ENCODE measurements at regions not wholly inside any gene's neighbourhood (a gene's known extent, or its start where the extent isn't known, plus 50 kb on each side); places are given as distances from the start of the nearest gene placed in this dataset.

GRCh38 chr3:159151130-159151529 is 349.3 kb downstream of the MFSD1 start:
- H3K27ac ChIP-seq (ENCODE audit: extremely low read depth, low read depth, low read length) = no peak overlapping the region
- H3K36me3 ChIP-seq (ENCODE audit: control insufficient read depth, insufficient read depth, low read length) = no peaks in the 10 kb centered on the region
- H3K4me3 ChIP-seq = no peak overlapping the region
- no peak overlapping the region for H2AFZ ChIP-seq (ENCODE audit: low read depth, low read length)
- no peaks in the 10 kb centered on the region for H4K20me1 ChIP-seq (replicated peaks; ENCODE audit: control insufficient read depth, insufficient read depth, low read length)
- intact Hi-C loops (cut with micrococcal nuclease) = no loop called here
- FAIRE-seq = no peak
- H3K4me2 ChIP-seq (ENCODE audit: insufficient read depth, low read length) = no peak overlapping the region
- POLR2A ChIA-PET = no interaction called here
- no peaks in the 10 kb centered on the region for H3K4me1 ChIP-seq (replicated peaks in 1 of 2; ENCODE audit: control insufficient read depth in 2 of 2, insufficient read depth in 2 of 2, low read length in 2 of 2)
- H3K27me3 ChIP-seq (ENCODE audit: control insufficient read depth in 2 of 2, insufficient read depth in 2 of 2, low read length in 2 of 2) = no peaks in the 10 kb centered on the region
- H3K9me3 ChIP-seq (replicated peaks; ENCODE audit: control insufficient read depth, insufficient read depth, low read depth, low read length) = no peaks in the 10 kb centered on the region
- ATAC-seq = no peak
- DNase-seq (ENCODE audit: extremely low read depth in 1 of 4, low spot score in 3 of 4) = no peak
- BruUV-seq (replicated peaks) = no TSS peak
- in situ Hi-C loops (cut with MboI) = no loop called here
- CTCF ChIA-PET (ENCODE audit: low intra/inter-chr PET ratio) = no interaction called here
- H3K79me2 ChIP-seq (ENCODE audit: control insufficient read depth, insufficient read depth, low read length) = no peaks in the 10 kb centered on the region
- H3K9ac ChIP-seq (ENCODE audit: insufficient read depth in 1 of 2, low read depth in 2 of 2, low read length in 2 of 2) = no peak overlapping the region
- 3% methylated on average over 5 of the region's 5 CpGs for WGBS (ENCODE audit: insufficient coverage, low coverage, missing lambda C conversion rate)
- no peaks in the 10 kb centered on the region for H3K9me1 ChIP-seq (ENCODE audit: control insufficient read depth, insufficient read depth, low read length)
- TF ChIP-seq ZNF239 (CRISPR knock-in tag; IDR thresholded peaks at IDR 0.05) (no peak), ZFP30 (CRISPR knock-in tag; IDR thresholded peaks at IDR 0.05; ENCODE audit: borderline replicate concordance) (no peak), ZNF407 (IDR thresholded peaks at IDR 0.05; ENCODE audit: low read depth) (no peak), POLR2G (IDR thresholded peaks at IDR 0.05; ENCODE audit: low read depth, low read length) (no peak), NBN (IDR thresholded peaks at IDR 0.05; ENCODE audit: low read depth) (no peak), ZNF41 (CRISPR knock-in tag; conservative IDR thresholded peaks at IDR 0.05) (no peak), ZNF282 (CRISPR knock-in tag; IDR thresholded peaks at IDR 0.05) (no peak), L3MBTL2 (IDR thresholded peaks at IDR 0.05) (no peak), KDM1A (IDR thresholded peaks at IDR 0.05) (no peak), SUPT5H (IDR thresholded peaks at IDR 0.05) (no peak)
- TF ChIP-seq, protein P1, sequence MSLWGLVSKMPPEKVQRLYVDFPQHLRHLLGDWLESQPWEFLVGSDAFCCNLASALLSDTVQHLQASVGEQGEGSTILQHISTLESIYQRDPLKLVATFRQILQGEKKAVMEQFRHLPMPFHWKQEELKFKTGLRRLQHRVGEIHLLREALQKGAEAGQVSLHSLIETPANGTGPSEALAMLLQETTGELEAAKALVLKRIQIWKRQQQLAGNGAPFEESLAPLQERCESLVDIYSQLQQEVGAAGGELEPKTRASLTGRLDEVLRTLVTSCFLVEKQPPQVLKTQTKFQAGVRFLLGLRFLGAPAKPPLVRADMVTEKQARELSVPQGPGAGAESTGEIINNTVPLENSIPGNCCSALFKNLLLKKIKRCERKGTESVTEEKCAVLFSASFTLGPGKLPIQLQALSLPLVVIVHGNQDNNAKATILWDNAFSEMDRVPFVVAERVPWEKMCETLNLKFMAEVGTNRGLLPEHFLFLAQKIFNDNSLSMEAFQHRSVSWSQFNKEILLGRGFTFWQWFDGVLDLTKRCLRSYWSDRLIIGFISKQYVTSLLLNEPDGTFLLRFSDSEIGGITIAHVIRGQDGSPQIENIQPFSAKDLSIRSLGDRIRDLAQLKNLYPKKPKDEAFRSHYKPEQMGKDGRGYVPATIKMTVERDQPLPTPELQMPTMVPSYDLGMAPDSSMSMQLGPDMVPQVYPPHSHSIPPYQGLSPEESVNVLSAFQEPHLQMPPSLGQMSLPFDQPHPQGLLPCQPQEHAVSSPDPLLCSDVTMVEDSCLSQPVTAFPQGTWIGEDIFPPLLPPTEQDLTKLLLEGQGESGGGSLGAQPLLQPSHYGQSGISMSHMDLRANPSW (CRISPR knock-in tag; IDR thresholded peaks at IDR 0.05) = no peak
- TF ChIP-seq, protein P2, sequence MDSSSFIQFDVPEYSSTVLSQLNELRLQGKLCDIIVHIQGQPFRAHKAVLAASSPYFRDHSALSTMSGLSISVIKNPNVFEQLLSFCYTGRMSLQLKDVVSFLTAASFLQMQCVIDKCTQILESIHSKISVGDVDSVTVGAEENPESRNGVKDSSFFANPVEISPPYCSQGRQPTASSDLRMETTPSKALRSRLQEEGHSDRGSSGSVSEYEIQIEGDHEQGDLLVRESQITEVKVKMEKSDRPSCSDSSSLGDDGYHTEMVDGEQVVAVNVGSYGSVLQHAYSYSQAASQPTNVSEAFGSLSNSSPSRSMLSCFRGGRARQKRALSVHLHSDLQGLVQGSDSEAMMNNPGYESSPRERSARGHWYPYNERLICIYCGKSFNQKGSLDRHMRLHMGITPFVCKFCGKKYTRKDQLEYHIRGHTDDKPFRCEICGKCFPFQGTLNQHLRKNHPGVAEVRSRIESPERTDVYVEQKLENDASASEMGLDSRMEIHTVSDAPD (CRISPR knock-in tag; IDR thresholded peaks at IDR 0.05) = no peak
